ENCODE measurements at regions not wholly inside any gene's neighbourhood (a gene's known extent, or its start where the extent isn't known, plus 50 kb on each side); places are given as distances from the start of the nearest gene placed in this dataset.

DNA sequence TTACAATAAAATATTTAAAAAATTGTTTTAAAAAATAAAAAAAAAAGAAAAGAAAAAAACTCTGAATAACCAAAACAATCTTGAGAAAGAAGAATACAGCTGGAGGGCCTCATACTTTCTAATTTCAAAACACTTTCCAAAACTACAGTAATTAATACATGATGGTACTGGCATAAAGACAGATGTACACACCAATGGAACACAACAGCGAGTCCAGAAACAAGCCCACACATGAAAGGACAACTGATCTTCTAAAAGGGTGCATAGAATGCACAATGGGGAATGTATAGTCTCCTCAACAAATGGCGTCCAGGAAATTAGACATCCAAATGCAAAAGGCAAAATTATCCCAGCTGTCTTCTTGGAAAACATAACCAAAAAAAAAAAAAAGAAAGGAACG, 99.6 kb downstream of the LURAP1L start:
- no peak for DNase-seq (ENCODE audit: low spot score)

DNA sequence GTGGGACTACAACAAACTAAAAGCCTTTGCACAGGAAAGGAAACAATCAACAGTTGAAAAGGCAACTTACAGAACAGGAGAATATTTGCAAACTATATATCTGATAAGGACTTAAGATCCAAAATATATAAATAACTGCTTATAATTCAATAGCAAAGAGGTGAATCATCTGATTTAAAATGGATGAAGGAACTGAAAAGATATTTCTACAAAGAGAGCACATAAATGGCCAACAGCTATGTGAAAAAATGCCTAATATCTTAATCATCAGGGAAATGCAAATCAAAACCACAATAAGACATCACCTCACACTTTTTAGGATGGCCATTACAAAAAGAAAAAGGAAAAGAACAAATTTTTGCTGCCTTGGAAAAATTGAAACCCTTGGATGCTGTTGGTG, 100.4 kb downstream of the LURAP1L start:
- no peak for DNase-seq (ENCODE audit: low spot score)

DNA sequence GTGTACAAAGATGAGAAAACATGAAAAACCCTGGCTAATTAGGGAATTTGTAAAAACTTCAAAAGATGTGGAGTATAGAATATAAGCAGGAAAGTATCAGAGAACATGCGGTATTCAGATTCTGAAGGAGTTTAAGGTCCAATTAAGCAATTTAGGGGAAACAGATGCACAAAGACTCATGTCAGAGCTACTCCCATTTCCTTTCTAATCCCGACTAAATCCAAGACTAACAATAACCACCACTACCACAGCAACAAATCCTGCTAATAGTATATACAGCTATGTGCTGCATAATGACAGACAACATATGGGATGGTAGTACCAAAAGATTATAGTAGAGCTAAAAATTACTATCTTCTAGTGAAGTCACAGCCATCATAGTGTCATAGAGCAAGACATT, 102.1 kb downstream of the LURAP1L start:
- DNase-seq (ENCODE audit: low spot score): no peak

DNA sequence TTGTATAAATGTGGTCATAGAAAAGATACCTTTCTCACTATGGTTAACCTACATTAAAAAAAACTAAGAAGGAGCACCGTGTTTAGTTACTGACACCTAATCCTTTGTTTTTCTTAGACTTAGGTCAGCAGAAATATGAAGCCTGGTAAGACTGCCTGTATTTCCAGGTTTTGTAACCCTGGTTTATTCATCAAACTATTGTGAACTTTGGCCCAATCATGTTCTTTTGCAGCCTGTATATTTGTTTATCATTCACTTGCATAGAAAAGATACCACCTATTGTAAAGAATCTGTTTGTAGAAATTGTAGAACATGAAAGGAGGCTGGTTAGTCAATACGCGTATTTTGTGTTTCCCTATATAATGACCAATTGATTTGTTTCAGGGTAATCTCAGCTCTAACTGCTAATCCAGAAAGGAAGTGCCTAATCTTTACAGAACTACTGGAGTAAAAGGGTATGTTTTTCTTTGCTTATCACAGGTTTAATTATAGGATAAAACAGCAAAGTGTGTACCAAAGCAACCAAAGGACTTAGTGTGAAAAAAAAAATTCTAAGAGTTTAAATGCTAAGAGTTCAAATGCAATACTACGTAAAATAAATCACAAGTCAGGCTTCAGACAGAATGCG, 103.6 kb downstream of the LURAP1L start:
- DNase-seq (ENCODE audit: low spot score): no peak

DNA sequence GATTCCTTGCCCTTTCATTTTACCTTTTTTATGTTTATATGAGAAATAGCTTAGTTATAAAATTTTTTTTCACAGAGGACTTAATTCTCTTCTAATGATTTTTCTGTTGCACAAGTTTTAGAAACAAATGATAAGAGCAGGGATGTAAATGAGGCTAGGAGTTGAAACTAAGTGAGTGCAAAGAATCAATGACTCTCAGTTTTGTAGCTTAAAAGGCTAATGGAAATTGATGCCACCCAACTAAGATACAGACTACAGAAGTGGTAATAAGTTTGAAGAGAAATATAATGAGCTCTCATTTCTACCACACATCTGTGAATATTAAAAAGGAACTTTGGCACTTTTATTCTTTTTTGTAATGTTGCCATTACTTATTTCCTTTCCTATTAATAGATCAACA, 105.1 kb downstream of the LURAP1L start:
- no peak for DNase-seq (ENCODE audit: low spot score)

DNA sequence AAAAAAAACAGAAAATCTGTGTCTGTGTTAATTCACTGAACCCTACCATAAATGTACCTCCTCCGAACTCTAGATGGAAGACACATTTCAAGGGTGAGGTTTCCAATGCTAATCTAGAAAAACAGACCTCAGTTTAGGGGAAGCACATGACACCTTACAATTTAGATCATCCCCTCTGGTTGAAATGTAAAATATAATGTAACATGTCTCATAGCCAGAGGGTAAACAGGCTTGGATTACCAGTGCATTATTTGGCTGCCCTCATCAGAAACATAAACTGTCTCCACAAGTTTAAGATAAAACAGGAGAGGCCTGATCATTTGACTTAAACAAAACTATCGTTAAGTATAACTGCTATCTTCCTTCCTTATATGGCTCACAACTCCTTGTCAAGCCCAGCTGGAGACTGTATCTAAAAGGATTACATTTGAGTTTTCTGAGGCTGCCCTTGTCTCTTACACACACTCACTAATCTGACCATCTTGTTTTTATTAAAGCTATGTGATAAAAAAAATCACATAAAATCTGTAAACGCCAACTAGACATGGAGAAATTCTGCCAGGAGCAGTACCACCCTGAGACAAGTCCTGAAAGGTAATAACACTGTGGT, 105.7 kb downstream of the LURAP1L start:
- no peak for DNase-seq (ENCODE audit: low spot score)

DNA sequence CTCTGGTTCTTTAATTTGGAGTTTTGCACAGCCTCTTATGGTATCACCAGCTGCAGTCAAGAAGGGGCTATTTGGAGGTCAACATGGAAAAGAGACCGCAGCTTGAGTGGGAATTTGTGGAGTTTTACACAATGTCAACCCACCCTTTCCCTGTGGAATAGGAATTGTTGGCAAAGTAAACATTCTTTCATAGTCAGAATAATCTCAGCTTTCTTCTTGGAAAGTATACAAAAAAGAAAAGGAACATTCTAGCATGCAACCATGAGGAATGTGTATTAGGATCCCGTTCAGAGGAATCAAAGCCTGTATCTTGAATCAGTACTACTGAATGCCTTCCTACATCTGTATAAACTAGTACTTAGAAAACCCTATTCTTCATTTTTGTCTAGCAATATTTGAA, 107.6 kb downstream of the LURAP1L start:
- no peak for DNase-seq (ENCODE audit: low spot score)

DNA sequence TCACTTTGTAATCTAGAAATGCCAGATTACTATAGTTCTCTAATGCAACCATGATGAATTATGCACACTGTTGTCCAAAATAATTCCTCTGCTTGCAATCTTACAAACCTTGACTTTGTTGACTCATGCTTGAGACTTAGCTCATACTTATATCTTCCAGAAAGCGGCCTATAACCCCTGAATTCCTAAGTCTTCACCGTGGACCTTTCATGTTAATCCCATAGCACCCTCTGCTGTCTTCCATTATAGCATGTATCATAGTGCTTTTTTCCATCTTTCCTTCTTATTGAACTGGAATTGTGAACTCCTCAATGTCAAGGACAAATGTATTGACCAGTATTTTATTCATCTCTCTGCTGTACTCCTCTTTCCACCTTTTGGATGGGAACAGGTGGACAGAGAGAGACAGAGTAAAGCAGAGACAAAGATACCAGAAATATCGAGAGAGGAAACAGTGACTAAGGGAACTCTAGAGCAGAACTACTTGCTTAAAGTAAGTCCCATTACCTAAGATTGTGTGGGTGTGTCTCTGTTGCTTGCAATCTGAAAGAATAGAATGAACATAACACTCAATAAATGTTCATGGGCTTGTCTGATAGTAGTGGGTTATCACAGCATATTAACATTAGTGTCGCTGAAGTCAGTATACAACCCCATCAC, 110.0 kb downstream of the LURAP1L start:
- DNase-seq (ENCODE audit: low spot score): peak; percentile 13

DNA sequence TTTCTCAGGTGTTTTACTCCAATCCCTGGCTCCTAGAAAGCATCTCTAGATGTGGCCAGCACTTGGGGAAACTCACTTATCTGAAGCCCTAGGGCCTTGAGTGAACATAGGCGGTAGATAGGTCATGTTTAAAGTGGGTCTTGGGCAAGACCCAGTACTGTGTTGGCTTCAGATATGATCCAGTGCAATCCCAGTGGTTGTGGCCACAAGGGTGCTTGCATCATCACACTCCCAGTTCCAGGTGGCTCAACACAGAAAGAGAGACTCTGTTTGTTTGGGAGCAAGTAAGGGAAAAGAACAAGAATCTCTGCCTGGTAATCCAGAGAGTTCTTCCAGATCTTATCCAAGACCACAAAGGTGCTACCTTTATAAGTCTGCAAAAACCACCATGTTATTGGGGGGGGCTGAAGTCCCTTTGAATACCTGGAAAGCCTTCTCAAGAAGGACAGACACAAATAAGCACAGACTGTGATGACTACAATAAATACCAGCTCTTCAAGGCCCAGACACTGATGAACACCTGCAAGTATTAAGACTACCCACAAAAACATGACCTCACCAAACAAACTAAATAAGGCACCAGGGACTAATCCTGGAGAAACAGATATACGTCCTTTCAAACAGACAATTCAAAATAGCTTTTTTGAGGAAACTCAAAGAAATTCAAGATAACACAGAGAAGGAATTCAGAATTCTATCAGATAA, 114.7 kb downstream of the LURAP1L start:
- no peak for DNase-seq (ENCODE audit: low spot score)

DNA sequence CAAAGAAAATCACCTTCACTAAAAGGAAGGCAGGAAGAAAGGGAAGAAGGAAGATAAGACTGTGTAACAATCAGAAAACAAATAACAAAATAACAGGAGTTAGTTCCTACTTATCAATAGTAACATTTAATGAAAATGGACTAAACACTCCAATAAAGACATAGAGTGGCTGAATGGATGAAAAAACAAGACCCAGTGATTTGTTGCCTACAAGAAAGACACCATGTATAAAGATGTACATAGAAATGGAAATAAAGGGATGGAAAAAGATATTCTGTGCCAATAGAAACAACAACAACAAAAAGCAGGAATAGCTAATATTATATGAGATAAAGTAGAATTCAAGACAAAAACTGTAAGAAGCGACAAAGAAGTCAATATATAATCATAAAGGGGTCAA, 116.8 kb downstream of the LURAP1L start:
- no peak for DNase-seq (ENCODE audit: low spot score)

DNA sequence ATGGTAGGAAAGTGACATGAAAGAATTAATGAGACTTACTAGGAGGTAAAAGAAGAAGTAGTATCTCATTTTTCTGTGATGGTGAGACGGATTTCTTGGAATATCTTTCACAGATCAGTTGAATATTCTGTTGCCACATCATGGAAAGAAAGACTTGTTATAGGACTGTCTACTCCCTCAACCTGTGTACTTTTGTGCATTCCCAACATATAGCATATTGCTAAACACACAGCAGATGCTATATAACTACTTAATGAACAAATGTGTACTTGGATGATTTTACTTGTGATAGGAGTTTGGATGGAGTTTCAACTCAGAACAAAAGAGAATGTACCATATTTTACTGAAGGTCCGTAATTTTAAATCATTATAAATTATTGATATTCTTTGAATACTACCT, 128.5 kb downstream of the LURAP1L start:
- no peak for DNase-seq (ENCODE audit: low spot score)

DNA sequence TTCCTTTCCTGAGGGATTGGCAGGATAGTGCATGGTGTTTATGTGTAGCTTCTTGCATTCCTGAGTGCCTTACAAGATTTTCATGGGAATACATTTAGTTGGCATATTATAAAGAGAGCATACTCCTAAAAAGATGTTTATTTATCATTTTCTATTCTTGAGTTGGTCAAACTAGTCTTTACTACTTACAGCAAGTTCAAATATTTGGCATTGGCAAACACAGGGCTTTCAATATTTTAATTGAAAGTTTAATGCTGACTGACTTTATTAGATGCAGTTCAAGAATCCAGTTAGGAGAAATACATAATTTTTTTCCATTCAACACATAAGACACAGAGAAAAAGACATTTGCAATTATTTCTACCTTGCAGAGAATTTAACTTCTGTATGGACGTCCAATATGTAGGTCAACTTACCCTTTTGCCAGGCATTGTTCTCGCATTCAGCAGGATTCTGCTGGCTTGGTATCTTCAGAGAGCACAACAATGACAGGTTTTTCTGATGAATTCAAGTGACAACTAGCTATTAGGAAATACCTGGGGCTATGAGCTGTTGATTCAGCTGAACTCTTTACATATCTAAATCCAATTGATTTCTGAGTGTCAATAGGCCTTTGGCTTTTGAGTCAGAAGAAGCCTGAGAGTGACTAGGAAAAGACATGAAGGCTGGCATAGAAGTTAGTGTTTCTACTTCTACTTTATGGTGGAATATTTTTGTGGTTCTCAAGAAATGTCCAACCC, 129.6 kb downstream of the LURAP1L start:
- DNase-seq (ENCODE audit: low spot score): no peak

DNA sequence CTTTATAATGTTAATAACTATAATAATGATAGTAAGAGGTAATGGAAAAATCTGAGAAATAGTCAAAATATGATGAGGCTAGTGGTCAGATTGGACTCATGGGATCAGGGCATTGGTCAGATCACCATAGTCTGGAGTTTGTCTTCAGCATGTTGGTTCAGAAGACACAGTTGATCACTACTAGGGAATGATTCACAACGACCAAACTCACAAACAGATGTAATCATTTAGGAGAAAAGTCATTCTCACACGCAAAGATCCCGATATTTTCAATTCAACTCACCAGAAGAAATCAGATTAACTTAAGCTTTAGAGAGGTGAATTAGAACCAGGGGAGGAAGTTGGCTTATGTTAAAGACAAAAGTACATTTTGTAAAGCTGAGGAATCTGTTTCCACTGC, 131.8 kb downstream of the LURAP1L start:
- no peak for DNase-seq (ENCODE audit: low spot score)

DNA sequence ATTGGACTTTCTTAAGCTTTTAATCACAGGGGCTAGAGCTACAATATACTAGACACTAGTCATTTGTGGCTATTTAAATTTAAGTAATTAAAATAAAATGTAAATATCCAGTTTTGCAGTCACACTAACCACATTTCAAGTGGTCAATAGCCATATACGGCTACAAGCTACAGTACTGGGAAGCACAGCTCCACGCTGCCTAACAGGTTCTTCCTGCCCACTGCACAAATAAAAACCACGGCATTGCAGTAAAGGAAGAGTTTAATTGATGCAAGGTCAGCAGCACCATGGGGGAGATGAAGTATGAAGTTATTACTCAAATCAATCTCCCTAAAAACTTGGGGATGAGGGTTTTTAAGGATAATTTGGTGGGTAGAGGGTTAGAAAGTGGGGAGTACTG, 134.1 kb downstream of the LURAP1L start:
- no peak for DNase-seq (ENCODE audit: low spot score)

DNA sequence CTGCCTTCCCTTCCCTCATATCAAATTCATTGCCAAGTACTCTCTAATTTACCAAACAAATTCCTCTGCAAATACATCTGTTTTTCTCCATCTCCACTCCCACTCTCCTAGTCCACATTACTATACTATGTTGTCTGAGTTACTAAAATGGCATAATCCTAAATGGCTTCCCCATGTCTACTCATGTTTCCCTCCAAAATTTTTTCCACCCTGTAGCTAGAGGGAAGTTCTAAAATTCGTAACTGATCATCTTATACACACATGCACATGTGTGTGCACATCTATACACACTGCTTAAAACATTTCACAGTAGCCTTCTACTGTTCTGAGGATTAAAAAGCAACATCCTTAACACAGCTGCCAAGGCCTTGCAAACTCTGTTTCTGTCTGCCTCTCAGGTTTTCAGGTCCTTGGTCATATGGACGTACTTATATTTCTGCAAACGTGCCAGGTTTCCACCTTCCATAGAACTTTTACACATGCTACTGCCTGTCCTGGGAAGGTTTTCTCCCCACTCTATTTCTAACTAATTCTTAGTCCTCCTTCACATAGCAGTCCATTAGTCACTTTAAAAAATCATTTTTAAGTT, 140.6 kb downstream of the LURAP1L start:
- no peak for DNase-seq (ENCODE audit: low spot score)

DNA sequence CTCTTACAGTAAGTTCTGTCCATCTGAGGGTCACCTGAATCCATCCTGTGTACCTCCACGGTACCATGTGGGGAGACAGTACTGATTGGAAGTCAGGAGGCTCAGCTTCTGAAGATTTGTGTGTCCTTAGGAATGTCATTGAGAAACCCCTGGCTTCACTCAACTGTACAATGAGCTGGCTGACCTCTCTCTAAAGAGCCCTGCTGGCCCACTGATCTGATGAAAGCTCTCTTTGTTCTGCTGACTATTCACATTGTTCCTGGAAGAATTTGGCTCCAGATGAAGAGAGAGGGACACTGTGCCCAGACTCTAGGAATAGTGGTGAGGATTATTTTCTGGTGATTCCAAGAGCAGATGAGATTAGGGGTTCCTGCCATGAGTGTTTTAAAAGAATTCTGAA, 141.2 kb downstream of the LURAP1L start:
- peak; percentile 82 for DNase-seq (ENCODE audit: low spot score)

DNA sequence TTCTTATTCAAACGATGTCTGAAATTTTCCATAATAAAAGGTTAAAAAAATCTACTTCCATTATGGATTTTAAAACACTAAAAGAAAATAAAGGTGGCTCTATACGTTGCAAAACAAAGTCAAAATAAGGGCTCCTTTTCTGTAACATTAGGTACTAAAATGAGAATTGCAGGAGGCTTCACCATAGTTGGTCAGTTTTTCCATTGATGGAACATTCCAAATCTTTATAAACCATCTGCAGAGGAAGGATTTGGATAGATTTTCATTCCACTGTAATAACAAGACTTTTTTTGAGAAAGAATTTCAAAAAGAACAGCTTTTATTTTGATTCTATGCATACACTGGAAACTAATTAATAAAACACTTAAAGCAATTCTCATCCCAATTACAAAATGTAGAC, 145.6 kb downstream of the LURAP1L start:
- DNase-seq (ENCODE audit: low spot score): no peak

DNA sequence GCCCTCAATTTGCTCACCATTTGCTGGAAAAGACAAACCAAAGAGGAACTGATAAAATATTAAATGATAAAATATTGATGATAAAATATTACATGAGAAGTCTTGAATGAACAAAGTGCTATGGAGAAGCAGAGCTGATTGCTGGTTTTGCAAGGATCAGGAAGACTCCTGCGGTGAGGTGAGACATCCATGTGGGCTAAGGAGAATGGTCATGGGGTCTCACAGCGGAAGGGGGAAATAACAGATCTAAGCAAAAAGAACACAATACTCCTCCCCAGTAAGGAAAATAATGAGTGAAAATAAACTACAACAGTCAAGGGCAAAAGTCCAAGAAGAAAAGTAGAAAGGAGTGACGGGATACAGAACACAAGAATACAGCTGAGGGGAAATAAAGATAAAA, 146.8 kb downstream of the LURAP1L start:
- no peak for DNase-seq (ENCODE audit: low spot score)

DNA sequence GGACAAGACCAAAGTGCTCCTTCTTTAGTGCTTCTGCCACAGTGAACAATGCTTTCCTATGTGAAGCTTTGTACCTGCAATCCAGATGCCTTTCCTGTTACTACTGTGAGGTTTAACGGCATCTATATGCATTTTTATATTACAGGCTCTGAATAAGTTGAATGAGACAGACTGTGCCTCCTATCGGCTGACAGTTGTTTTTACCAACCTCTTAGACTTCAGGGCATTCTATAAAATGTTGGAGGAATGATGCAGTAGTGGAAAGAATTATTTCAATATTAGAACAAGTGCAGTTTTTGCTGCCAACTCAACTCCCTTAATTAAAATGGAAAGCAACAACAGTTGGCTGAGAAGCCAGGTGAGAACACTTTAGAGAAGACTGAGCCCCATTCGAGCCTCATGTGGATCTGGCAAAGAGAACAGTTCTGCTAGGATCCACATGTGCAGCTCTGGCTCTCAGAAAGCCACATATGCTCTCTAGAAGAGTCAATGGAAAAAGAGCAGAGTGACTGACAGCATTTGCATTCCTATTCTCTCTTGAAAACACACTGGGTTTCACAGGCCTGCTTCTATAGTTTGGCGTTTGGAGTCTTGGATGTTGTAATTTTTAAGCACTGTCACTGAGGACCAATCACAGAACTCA, 147.5 kb downstream of the LURAP1L start:
- DNase-seq (ENCODE audit: low spot score): no peak

DNA sequence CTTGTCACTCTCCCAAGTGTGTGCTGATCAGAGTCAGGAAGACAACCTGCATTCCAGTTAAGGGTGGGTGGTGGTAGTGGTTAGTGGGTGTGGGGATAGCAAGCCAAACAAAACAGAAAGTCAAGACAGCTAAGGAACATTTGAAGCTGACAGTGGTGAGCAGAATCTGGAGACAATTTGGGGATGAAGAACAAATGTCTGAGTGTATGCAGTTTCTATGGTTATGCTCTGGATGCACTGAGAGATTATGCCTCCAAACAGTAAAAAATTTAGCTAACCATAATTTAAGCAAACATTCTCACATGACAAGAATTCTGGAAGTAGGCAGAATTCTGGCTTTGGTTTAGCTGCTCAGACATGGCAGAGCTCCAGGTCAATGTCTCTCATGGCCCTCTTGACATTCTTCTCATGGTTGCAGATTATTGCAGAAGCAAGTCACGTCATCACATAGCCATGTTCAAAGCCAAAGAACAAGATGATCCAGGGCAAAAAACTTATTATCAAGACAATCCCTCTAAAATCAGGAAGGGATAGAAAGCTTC, 148.7 kb downstream of the LURAP1L start:
- no peak for DNase-seq (ENCODE audit: low spot score)

DNA sequence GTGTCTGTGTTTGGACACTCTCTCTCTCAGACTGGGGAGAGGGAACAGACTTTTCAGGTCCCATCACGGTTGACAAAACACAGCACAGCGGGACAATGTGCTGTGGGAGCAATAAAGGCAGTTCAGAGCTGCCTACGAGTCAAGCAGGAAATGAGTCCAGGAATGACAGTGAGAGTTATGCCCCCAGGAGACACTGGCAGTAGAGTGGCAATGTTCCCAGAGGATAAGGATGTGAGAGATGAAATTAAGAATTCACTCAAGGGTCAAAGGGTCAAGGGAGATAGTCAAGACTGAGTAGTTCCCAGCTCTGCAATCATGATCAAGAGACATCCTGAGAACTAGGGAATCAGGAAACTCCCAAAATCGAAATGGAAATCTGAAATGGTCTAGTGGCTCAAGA, 156.1 kb downstream of the LURAP1L start:
- DNase-seq (ENCODE audit: low spot score): no peak

Measured in COLO829 (cell line).